Suprapubic skin (tissue), 4 donors: ENCODE measurements at regions not wholly inside any gene's neighbourhood (a gene's known extent, or its start where the extent isn't known, plus 50 kb on each side); places are given as distances from the start of the nearest gene placed in this dataset.

ENCODE experiments used
- DNase-seq, 2 donors: peaks; one replicate each; pipeline ENCODE4 v3.0.0-alpha.2; 2019; ENCODE audit warnings: low spot score in 2 of 2
- H3K27ac ChIP-seq: fragments of 200-600 bp; sonication (generic); one replicate; pipeline ENCODE4 v1.5.1; 2019
- H3K27me3 ChIP-seq: fragments of 200-600 bp; sonication (generic); one replicate; pipeline ENCODE4 v1.5.1; 2019
- H3K36me3 ChIP-seq: fragments of 200-600 bp; sonication (generic); one replicate; pipeline ENCODE4 v1.5.1; 2019
- H3K4me1 ChIP-seq: fragments of 200-600 bp; sonication (generic); one replicate; pipeline ENCODE4 v1.5.1; 2019
- H3K4me3 ChIP-seq: fragments of 200-600 bp; sonication (generic); one replicate; pipeline ENCODE4 v1.5.1; 2019; ENCODE audit warnings: mild to moderate bottlenecking
- H3K9me3 ChIP-seq: fragments of 200-600 bp; sonication (generic); one replicate; pipeline ENCODE4 v1.5.1; 2019
- EP300 ChIP-seq: sonication (generic); formaldehyde crosslinking; IDR thresholded peaks from one replicate; pipeline ENCODE4 v1.6.1; 2017; ENCODE audit warnings: antibody characterized with exemption
- POLR2A ChIP-seq, 2 donors: fragments of 450-650 bp; IDR thresholded peaks; one replicate each; pipeline ENCODE4 v1.6.1; 2017; ENCODE audit warnings: antibody characterized with exemption in 2 of 2, mild to moderate bottlenecking in 2 of 2, moderate library complexity in 2 of 2
- POLR2AphosphoS5 ChIP-seq, 3 donors: sonication (generic); formaldehyde crosslinking; IDR thresholded peaks; one replicate each; pipeline ENCODE4 v1.6.1; 2017; ENCODE audit warnings: antibody characterized with exemption in 3 of 3
- WGBS: methylation state at CpG from one replicate; pipeline ENCODE4 v1.1.5; 2018; 5-methylcytosine and 5-hydroxymethylcytosine counted together
- TF ChIP-seq, protein P1 (sequence below), 2 donors: fragments of 200-600 bp in 1 of 2; fragments of 450-650 bp in 1 of 2; sonication (generic) in 1 of 2; IDR thresholded peaks; one replicate each; pipeline ENCODE4 v1.5.1; 2016 to 2019; ENCODE audit warnings: antibody characterized with exemption in 2 of 2, mild to moderate bottlenecking in 1 of 2, moderate library complexity in 1 of 2

DNA sequence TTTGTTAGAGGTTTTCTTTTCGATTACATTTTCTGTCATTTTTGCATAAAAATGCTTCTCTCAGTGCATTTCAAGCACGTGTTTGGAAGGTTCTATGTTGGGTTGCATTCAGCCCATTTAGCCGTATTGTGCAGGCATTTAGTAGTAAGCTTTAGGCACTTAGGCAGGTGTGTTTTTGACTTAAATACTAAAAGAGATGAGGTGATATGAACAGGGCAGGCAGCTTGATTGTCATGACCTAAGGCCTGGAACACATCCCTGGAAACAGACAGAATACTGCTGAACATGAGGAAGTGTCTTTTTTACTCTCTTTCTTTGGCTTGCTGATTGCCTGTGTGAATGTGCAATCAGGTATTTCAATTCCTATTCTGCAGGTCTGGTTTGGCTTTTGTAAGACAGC is 610.5 kb upstream of the MAN1A1 start:
- Histone ChIP-seq H3K27ac (no peak overlapping the region), H3K4me3 (no peak overlapping the region), H3K9me3 (no peaks in the 10 kb centered on the region), H3K4me1 (no peaks in the 10 kb centered on the region), H3K27me3 (no peaks in the 10 kb centered on the region), H3K36me3 (no peaks in the 10 kb centered on the region)
- WGBS: 51% methylated on average over 3 of the region's 3 CpGs
- DNase-seq: no peak
- TF ChIP-seq POLR2AphosphoS5 (IDR thresholded peaks at IDR 0.05): no peak
- no peak for TF ChIP-seq POLR2A (IDR thresholded peaks at IDR 0.05)
- TF ChIP-seq, protein P1, sequence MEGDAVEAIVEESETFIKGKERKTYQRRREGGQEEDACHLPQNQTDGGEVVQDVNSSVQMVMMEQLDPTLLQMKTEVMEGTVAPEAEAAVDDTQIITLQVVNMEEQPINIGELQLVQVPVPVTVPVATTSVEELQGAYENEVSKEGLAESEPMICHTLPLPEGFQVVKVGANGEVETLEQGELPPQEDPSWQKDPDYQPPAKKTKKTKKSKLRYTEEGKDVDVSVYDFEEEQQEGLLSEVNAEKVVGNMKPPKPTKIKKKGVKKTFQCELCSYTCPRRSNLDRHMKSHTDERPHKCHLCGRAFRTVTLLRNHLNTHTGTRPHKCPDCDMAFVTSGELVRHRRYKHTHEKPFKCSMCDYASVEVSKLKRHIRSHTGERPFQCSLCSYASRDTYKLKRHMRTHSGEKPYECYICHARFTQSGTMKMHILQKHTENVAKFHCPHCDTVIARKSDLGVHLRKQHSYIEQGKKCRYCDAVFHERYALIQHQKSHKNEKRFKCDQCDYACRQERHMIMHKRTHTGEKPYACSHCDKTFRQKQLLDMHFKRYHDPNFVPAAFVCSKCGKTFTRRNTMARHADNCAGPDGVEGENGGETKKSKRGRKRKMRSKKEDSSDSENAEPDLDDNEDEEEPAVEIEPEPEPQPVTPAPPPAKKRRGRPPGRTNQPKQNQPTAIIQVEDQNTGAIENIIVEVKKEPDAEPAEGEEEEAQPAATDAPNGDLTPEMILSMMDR (IDR thresholded peaks at IDR 0.05): no peak
- TF ChIP-seq EP300: no peak

DNA sequence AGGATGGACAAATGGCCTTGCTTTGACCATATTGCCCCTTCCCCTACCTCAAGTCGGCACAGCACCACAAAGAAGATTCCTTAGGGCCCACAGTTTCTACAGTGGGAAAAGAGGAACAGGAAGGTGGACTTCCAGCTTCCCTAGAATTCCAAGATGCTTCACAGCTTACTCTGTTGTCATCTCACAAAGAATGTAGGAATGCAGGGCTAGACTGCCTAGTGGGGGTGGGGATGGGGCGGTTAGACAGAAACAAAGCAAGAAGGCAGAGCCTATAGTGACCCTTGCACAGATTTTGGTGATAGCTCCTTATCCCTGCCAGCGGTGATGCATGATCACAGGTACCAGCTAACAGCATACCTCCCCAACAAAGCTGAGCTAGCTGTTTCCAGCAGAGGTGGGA is 607.6 kb upstream of the MAN1A1 start:
- Histone ChIP-seq H3K36me3 (no peaks in the 10 kb centered on the region), H3K4me3 (no peak overlapping the region), H3K27me3 (no peaks in the 10 kb centered on the region), H3K27ac (no peak overlapping the region), H3K9me3 (no peaks in the 10 kb centered on the region), H3K4me1 (no peaks in the 10 kb centered on the region)
- TF ChIP-seq, protein P1 (IDR thresholded peaks at IDR 0.05): no peak
- TF ChIP-seq POLR2A (IDR thresholded peaks at IDR 0.05): no peak
- no peak for DNase-seq
- 90% methylated on average over 3 of the region's 3 CpGs for WGBS

DNA sequence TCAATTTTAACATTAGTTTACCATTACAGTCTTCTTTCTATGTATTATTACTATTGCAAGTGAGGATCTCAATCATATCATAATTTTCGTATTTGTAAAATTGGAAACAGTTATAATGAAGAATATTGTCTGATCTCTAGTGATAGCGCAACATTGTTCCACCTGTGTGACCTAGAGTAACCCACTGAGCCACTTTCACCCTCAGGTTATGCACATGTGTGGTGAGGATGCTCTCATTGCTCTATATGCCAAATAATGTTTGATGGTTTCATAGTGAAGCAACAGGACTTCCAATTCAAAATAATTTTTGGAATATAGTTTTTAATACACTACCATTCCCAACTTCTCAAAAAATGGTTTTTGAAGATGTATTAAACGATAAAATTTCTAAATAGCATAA is 603.1 kb upstream of the MAN1A1 start:
- 88% methylated on average over 3 of the region's 3 CpGs for WGBS
- no peaks in the 10 kb centered on the region for H3K9me3 ChIP-seq
- TF ChIP-seq POLR2A (IDR thresholded peaks at IDR 0.05) (no peak), EP300 (no peak), POLR2AphosphoS5 (IDR thresholded peaks at IDR 0.05) (no peak)
- TF ChIP-seq, protein P1 (IDR thresholded peaks at IDR 0.05): no peak
- no peak overlapping the region for H3K4me3 ChIP-seq
- no peaks in the 10 kb centered on the region for H3K36me3 ChIP-seq
- H3K4me1 ChIP-seq: no peaks in the 10 kb centered on the region
- DNase-seq: no peak
- H3K27me3 ChIP-seq: no peaks in the 10 kb centered on the region
- no peak overlapping the region for H3K27ac ChIP-seq

DNA sequence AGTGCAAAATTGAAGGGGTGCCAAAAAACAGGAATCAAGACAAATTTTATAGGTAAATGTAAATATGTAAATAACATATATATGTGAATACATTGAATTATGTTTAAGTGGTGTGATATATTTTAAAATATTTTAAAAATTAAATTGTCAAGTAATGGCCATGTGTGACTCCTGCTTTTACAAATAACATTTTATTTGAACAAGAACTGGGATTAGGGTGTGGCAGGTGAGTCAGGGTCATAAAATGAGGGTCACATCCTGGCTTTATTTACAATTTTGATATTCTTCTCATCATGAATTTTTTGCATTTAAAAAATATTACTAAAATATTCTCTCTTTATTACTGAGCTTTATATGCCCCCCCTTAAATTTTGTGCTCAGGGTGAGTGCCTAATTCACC is 601.1 kb upstream of the MAN1A1 start:
- H3K4me1 ChIP-seq: no peaks in the 10 kb centered on the region
- no peaks in the 10 kb centered on the region for H3K9me3 ChIP-seq
- H3K27me3 ChIP-seq: no peaks in the 10 kb centered on the region
- no peak for DNase-seq
- no peaks in the 10 kb centered on the region for H3K36me3 ChIP-seq
- TF ChIP-seq EP300 (no peak), POLR2A (IDR thresholded peaks at IDR 0.05) (no peak), POLR2AphosphoS5 (IDR thresholded peaks at IDR 0.05) (no peak)
- TF ChIP-seq, protein P1 (IDR thresholded peaks at IDR 0.05): no peak
- no peak overlapping the region for H3K27ac ChIP-seq
- H3K4me3 ChIP-seq: no peak overlapping the region

DNA sequence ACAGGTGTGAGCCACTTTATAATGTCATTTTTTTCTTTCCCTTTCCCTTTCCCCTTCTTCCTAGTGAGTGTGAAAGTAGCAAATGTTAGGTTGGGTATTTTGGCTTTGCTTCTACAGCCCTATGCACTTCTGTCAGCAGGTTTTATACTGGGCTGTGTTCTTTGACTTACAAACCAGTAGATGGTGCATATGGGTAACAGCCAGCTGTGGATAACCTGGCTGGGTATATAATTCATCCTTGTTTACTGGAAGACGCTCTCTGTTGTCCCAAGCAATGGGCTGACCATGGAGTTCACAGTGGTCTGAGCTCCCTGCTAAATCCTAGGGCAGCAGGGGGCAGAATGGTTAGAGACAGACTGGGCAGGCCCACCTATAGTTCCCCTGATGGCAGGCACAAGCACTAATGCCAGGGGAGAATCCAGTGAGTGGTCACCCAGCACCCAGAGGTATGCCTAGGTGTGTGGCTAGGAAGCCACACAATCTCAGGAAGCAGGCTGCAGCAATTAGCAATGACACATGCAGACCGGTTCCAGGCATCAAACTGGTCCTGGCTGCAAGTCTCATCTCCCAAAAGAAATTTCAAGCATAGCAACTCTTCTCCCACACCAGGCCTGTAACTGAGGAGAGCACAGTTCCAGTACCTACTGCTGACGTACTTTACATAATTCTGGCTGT is 592.7 kb upstream of the MAN1A1 start:
- H3K27ac ChIP-seq: no peak overlapping the region
- H3K36me3 ChIP-seq: no peaks in the 10 kb centered on the region
- H3K4me1 ChIP-seq: no peaks in the 10 kb centered on the region
- H3K27me3 ChIP-seq: no peaks in the 10 kb centered on the region
- no peak for DNase-seq
- H3K9me3 ChIP-seq: no peaks in the 10 kb centered on the region
- H3K4me3 ChIP-seq: no peak overlapping the region
- no peak for TF ChIP-seq POLR2AphosphoS5 (IDR thresholded peaks at IDR 0.05)
- no peak for TF ChIP-seq POLR2A (IDR thresholded peaks at IDR 0.05)
- TF ChIP-seq, protein P1 (IDR thresholded peaks at IDR 0.05): no peak
- TF ChIP-seq EP300: no peak
- WGBS: 91% methylated on average over 2 of the region's 3 CpGs
